NCI-H510A (cell line): ENCODE measurements at regions not wholly inside any gene's neighbourhood (a gene's known extent, or its start where the extent isn't known, plus 50 kb on each side); places are given as distances from the start of the nearest gene placed in this dataset.

Experiments used
- DNase-seq: peaks from one replicate; lab custom pipeline; 2025; lab: John Stamatoyannopoulos, UW

DNA sequence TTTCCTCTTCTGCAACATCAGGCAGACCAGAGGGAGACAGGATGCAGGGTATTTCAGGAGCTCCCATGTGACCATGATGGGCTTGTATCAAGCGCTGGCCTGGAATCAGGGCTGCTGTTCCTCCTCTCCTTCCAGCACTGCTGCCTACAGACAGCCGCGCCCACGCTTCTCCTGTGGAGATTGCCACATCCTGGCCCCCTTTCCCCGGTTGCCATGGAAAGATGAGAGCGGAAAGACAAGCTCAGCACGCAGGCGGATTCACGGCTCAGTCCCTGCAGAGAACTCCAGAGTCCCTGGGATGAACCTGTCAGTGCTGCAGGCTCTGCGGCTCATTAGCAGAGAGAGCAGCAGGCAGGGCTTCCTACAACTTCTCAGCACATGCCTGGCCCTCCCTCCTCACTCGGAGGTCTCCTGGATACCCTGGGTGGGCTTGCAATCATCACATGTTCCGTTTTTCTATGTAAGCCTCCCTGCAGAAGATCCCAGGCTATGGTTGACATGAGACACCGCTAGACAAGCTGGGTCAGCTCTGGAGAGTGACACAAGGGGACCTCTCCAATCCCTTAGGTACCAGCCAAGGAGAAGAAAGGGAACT, 497.8 kb upstream of the MYT1L start:
- DNase-seq, result no peak

GRCh38 chr2:2827761-2828221, 496.7 kb upstream of the MYT1L start:
- no peak for DNase-seq

GRCh38 chr2:2827046-2827636, 496.1 kb upstream of the MYT1L start:
- no peak for DNase-seq

DNA sequence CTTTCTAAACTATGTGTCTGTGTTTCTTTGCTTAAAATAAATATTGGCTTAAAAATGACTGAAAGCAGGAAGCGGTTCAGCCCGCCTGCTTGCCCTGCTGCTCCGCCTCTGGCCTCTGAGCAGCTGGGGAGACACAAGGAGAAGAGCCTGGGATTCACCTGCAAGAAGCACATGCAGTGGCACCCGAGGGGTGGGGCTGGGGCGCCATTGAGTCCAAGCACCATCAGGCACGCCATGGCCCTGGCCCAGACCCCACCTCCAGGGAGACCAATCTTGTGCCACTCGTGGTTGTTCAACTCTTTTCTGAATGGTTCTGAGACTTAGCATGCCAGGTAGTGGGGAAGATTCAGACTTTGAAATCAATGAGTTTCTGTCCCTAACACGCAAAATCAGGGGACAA, 495.5 kb upstream of the MYT1L start:
- DNase-seq, result no peak

DNA sequence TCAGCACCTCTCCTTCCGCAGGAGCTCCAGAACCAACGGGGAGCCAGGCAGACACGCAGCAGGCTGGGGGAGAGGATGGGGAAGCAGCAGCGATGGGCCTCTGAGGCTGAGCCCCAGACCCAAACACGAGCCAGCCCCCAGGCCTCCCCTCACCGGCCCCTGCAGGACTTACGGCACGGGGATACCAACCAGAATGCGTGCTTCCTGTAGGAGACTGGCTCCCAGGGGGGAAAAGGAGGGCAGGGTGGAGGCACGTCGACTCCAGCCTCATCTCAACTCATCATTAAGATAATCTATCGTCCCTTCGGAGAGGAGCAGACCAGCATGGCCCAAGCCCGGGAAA, 495.1 kb upstream of the MYT1L start:
- DNase-seq, result no peak

GRCh38 chr2:2825516-2826208, 494.6 kb upstream of the MYT1L start:
- DNase-seq, result no peak

- DNase-seq, result no peak
These were observed 494.0 kb upstream of the MYT1L start for GRCh38 chr2:2825062-2825461.

DNA sequence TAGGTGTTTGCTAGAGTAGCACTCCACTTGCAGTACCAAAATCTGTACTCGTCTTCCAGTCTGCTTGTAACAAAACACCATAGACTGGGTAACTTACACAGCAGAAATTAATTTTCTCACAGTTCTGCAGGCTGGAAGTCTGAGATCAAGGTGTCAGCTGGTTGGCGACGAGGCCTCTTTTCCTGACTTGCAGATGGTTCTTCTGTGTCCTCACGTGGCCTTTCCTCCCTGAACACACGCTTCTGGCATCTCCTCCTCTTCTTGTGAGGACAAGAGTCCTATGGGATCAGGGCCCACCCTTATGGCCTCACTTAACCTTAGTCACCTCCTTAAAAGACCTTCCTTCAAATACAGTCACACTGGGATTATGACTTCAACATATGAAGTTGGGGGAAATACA, 493.5 kb upstream of the MYT1L start:
- DNase-seq, result no peak

DNA sequence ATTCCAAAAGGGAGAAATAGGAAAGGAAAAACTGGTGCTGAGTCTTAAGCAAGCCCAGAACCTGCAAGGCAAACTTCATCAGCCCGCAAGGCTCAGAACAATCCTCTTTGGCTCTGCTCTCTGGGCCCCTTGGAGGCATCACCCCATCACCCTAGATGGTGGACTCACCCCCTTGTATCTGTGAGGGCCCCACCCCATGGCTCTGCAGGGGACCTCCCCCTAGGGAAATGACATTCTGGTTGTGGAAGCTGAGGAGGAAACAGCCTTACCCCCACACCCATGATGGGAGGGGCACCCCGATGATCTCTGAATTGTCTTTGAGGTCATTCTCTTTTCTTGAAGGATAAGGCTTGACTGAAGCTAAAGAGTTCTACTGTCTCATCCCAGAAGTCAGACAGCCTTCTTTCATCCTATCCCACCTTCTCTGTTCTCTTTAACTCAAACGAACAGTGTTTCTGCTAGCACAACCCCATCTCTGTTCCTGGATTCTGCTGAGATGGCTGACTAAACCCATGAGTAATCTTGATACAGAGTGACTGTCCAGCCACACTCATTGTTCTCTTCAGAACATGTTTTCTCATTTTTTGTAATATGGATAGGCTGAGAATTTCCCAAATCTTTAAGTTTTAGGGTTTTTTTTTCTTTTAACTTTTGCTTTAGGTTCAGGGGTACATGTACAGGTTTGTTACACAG, 492.1 kb upstream of the MYT1L start:
- no peak for DNase-seq

DNA sequence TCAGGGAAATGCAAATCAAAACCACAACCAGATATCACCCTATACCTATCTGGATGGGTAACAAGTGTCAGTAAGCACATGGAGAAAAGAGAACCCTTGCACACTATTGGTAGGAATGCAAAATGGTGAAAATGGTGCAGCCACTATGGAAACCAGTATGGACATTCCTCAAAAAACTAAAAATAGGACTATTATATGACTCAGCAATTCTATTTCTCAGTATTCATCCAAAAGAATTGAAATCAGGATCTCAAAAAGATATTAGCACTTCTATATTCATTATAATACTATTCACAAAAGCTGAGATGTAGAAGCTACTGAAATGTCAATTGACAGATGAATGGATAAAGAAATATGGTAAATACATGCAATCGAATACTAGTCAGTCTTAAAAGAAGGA, 491.1 kb upstream of the MYT1L start:
- no peak for DNase-seq

GRCh38 chr2:2812648-2813047, 481.6 kb upstream of the MYT1L start:
- no peak for DNase-seq

- no peak for DNase-seq
These were observed 481.0 kb upstream of the MYT1L start for GRCh38 chr2:2812117-2812516.

- no peak for DNase-seq
These were observed 479.4 kb upstream of the MYT1L start for GRCh38 chr2:2810504-2810903.

DNA sequence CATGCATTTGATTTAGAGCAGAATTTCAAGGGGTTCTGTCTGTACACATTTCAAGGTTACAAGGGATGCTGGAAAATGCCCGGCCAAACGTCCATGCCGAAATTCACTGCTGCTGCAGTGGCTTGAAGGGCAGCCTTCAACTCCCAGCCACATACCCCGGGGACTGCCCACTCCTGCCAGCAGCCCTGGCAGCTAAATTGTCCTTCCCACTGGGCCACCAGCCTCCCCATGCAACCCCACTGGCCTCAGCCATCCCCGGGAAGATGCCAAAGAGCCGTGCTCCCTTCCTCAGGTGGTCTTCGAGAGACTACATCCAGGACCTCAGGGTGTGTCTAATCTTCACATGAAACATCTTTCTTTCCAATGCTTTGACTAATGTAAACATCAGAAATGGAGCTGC, 478.7 kb upstream of the MYT1L start:
- no peak for DNase-seq

DNA sequence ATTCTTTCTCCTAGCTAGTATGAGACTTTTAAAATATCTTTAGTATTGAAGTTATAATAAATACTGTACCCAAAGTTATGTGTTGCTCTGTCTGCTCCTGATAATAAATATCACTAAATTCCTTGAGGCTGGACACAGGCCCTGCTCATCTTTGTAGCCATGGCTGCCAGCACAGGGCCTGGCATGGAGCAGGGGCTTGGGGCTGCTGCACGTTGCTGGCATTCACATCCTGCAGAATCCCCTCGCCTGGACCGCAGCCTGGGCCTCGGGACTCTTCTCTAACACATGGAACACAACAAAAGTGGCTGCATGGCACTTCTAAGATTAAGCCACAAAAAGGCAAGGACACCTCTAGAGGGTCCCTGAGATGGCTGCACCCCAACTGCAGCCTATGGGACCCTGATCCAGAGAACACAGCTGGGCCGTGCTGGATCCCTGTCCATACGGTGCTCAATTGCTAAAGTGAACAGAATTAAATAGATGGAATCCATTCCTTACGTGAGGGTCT, 477.5 kb upstream of the MYT1L start:
- DNase-seq, result no peak

GRCh38 chr2:2806711-2807110, 475.6 kb upstream of the MYT1L start:
- DNase-seq, result no peak

DNA sequence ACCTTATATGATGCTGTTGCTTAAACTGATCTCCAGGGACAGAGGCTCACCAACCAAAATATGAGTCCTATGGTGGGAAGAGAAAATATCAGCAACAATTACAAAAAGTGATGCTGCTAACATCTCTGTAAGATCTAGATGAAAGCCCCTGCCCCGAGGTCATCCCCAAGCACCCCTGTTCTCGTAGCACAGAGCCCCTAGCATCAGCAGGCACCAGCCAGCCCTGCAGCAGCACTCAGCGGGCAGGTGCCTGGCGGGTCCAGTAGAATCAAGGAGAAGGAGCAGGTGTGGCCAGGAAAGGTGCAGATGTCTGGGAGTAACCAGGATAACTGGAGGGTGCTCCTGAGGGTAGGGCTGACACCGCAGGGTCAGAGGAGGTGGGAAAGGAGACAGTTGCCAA, 474.2 kb upstream of the MYT1L start:
- DNase-seq, result no peak

DNA sequence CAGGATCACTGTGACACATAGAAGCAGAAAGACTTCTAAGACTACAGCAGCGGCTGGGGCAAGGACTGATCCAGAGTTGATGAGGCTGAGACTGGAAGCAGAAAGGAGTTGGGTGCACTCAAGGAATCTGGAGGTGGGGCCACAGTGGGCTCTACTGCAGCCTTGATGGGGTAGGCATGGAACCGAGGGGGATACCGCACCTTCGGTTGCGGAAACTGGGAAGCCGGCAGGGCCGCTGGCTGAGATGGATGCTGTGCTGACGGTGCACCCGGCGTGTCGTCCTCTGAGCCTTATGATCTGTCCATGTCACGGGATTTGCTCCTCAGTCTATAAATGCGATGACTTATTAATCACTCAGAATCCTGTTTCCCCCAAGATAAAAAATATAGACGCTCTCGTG, 473.5 kb upstream of the MYT1L start:
- no peak for DNase-seq

DNA sequence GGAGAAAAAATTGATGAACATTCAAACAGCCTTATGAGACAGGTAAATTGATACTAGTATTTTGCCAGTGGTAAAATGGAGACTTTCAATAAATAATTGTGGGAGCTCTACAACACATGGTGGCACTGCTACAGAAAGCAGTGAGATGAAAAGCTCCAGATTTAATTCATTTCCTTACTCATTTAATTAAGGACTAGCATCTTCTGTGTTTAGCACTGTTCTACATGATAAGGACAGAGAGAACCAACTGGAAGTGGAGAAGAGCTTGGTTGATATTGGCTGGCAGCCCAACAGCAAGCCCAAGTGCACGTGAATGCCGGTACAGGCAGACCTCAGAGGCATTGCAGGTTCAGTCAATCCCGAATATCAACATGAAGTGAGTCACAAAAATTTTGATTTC, 470.4 kb upstream of the MYT1L start:
- DNase-seq, result no peak

DNA sequence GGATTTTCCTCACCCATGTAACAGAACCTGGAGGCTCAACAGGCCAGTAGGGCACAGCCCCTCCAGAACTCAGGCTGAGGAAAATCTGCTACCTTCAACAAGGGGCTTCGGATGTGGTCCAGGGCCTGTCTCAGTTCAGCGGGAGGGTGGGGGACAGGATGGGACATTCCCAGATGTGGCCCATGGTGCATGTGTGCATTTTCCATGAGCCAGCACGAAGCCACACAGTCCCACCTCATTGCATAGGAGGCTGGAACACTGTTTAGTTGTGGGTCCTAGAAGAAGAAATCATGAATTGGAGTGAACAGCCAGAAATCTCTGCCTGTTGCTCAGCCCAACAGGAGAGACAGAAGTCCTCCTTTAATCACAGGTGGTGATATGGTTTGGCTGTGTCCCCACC, 469.6 kb upstream of the MYT1L start:
- DNase-seq, result no peak

DNA sequence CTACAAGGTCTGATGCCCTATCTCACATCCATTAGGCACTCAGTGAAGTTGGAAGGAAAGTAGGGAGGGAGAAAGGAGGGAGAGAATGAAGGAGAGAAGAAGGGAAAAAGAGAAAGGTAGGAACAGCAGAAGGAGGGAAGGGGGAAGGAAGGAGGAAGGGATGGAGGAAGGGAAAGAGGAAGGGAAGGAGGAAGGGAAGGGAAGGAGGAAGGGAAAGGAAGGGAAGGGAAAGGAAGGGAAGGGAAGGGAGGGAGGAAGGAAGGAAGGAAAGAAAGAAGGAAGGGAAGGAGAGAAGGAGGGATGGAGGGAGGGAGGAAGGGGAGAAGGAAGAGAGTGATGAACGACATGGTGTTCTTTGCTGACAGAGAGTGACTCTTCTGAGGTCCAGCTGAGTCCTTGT, 468.9 kb upstream of the MYT1L start:
- no peak for DNase-seq

DNA sequence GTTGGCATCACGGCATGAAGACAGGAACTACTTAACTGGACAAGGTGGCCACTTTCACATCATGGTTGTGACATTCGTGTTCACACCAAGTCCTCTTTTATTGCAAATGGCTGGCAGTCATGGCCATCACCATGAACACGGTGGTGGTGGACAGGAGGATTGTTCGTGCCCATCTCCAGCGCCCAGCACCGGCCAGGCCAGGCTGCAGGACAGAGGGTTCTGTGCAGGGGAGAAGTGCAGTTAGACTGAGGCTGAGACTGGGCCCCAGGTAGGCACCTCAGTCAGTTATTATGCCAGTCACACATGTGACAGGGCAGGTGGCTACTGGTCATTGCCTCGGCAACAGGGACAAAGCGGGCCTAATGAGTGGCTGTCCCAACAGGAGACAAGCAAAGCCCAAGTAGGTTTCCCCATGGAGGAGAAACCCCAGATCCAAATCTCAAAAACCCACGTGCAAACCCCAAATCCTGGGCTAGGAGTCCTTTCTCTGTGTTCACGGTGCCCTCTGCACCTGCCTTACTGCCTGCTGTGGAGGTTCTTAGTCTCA, 468.1 kb upstream of the MYT1L start:
- no peak for DNase-seq

DNA sequence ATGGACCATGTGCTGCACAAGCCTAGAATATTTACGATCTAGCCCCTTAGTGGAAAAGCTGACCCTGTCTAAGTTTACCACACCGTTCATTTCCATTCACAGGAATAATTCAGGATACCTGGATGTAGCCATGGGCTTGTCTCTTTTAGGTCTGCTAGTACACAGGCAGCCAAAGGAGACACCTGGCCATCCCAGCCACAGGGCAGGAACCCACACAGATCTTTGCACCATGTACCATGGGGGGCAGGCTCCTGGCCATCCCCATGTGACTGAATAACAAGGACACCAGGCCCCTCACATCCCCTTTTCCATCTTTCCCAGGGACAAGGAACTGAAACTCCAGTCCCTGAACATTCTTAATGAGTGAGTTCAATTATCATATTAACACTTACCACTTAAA, 467.3 kb upstream of the MYT1L start:
- DNase-seq, result no peak
